Bronchial epithelial cell (primary cell): ENCODE measurements at regions not wholly inside any gene's neighbourhood (a gene's known extent, or its start where the extent isn't known, plus 50 kb on each side); places are given as distances from the start of the nearest gene placed in this dataset.

Source experiments
- DNase-seq: peaks from one replicate; pipeline ENCODE4 v3.0.0-alpha.2; 2010; ENCODE audit warnings: low read depth
- FAIRE-seq: peaks from 2 replicates; lab custom pipeline; 2011; peaks lifted over from hg19 to GRCh38; lab: Jason Lieb, UNC
- H3K27me3 ChIP-seq: 2 replicates; pipeline ENCODE4 v1.5.1; 2011; ENCODE audit warnings: low read length; ENCODE audit not compliant: control insufficient read depth, insufficient read depth
- H3K36me3 ChIP-seq: 2 replicates; pipeline ENCODE4 v1.5.1; 2011; ENCODE audit warnings: low read length; ENCODE audit not compliant: control insufficient read depth, insufficient read depth
- H3K4me3 ChIP-seq: 2 replicates; pipeline ENCODE4 v1.5.1; 2011; ENCODE audit warnings: mild to moderate bottlenecking, low read depth, low read length, control low read depth
- CTCF ChIP-seq: IDR thresholded peaks from 2 replicates; pipeline ENCODE4 v1.5.1; 2011; ENCODE audit warnings: mild to moderate bottlenecking, moderate library complexity, low read length, control low read depth, inconsistent platforms; ENCODE audit not compliant: insufficient read depth, severe bottlenecking

- no peak for TF ChIP-seq CTCF
- H3K36me3 ChIP-seq, result no peaks in the 10 kb centered on the region
- H3K4me3 ChIP-seq, result no peak overlapping the region
- no peaks in the 10 kb centered on the region for H3K27me3 ChIP-seq
- DNase-seq (peak; percentile 83), FAIRE-seq (peak; percentile 66)
Observed at GRCh38 chr3:40920041-40920440, 279.3 kb upstream of the CTNNB1 start.

- Histone ChIP-seq H3K36me3 (no peaks in the 10 kb centered on the region), H3K27me3 (no peaks in the 10 kb centered on the region), H3K4me3 (no peak overlapping the region)
- FAIRE-seq (no peak), DNase-seq (no peak)
- TF ChIP-seq CTCF, result no peak
Observed at GRCh38 chr3:40921251-40921650, 278.1 kb upstream of the CTNNB1 start.

- TF ChIP-seq CTCF, result no peak
- no peak overlapping the region for H3K4me3 ChIP-seq
- DNase-seq (peak; percentile 85), FAIRE-seq (no peak)
- H3K27me3 ChIP-seq, result no peaks in the 10 kb centered on the region
- H3K36me3 ChIP-seq, result no peaks in the 10 kb centered on the region
Observed at GRCh38 chr3:40923143-40923542, 276.2 kb upstream of the CTNNB1 start.

GRCh38 chr3:40923651-40924050, 275.7 kb upstream of the CTNNB1 start:
- no peaks in the 10 kb centered on the region for H3K36me3 ChIP-seq
- no peak for TF ChIP-seq CTCF
- no peak for FAIRE-seq
- no peak for DNase-seq
- no peak overlapping the region for H3K4me3 ChIP-seq
- no peaks in the 10 kb centered on the region for H3K27me3 ChIP-seq

- Histone ChIP-seq H3K36me3 (no peaks in the 10 kb centered on the region), H3K4me3 (no peak overlapping the region), H3K27me3 (no peaks in the 10 kb centered on the region)
- FAIRE-seq (no peak), DNase-seq (no peak)
- TF ChIP-seq CTCF, result no peak
Observed at GRCh38 chr3:40924559-40925141, 274.7 kb upstream of the CTNNB1 start.

- FAIRE-seq (no peak), DNase-seq (no peak)
- Histone ChIP-seq H3K36me3 (no peaks in the 10 kb centered on the region), H3K4me3 (no peak overlapping the region), H3K27me3 (no peaks in the 10 kb centered on the region)
- TF ChIP-seq CTCF, result no peak
Observed at GRCh38 chr3:40925231-40925630, 274.1 kb upstream of the CTNNB1 start.
